DLD1 (cell line): ENCODE measurements at regions not wholly inside any gene's neighbourhood (a gene's known extent, or its start where the extent isn't known, plus 50 kb on each side); places are given as distances from the start of the nearest gene placed in this dataset.
"Not testable (repeated sequence)": the region's sequence is repeated elsewhere in the genome, so short reads cannot be mapped to it uniquely, and the experiment has no call there.

ENCODE experiments used
- in situ Hi-C: cut with HindIII; loops from 2 replicates; pipeline ENCODE4 v1.10.0; 2017; ENCODE audit warnings: low sequenced_read_pairs

- in situ Hi-C loops: no loop called here
Observed at GRCh38 chr5:124056326-124056990, 544.5 kb downstream of the CSNK1G3 start.

- in situ Hi-C loops: no loop called here
Observed at GRCh38 chr5:124055751-124056150, 543.8 kb downstream of the CSNK1G3 start.

- in situ Hi-C loops: no loop called here
Observed at GRCh38 chr5:124054564-124054963, 542.6 kb downstream of the CSNK1G3 start.

DNA sequence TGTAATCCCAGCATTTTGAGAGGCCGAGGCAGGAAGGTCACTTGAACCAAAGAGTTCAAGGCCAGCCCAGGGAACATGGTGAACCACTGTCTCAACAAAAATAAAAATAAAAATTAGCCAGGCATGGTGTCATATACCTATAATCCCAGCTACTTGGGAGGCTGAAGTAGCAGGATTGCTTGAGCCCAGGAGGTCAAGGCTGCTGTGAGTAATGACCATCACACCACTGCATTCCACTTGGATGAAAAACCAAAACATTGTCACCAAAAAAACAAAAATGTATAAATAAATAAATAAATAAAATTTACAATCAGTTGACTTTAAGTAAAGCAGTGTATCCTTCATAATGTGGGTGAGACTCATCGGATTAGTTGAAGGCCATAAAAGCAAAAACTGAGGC lies 541.4 kb downstream of the CSNK1G3 start:
- in situ Hi-C loops: no loop called here

DNA sequence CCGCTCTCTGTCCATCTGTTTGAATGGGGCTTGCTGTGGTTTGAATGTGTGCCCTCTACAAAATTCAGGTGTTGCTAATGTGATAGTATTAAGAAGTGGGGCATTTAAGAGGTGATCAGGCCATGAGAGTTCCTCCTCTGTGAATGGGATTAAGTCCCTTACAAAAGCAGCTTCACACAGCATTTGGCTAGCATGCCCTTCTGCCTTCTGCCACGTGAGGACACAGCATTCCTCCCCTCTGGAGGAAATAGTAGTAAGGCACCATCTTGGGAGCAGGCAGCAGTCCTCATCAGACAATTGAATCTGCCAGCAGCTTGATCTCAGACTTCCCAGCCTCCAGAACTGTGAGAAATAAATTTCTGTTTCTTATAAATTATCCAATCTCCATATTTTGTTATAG lies 540.2 kb downstream of the CSNK1G3 start:
- in situ Hi-C loops: no loop called here

DNA sequence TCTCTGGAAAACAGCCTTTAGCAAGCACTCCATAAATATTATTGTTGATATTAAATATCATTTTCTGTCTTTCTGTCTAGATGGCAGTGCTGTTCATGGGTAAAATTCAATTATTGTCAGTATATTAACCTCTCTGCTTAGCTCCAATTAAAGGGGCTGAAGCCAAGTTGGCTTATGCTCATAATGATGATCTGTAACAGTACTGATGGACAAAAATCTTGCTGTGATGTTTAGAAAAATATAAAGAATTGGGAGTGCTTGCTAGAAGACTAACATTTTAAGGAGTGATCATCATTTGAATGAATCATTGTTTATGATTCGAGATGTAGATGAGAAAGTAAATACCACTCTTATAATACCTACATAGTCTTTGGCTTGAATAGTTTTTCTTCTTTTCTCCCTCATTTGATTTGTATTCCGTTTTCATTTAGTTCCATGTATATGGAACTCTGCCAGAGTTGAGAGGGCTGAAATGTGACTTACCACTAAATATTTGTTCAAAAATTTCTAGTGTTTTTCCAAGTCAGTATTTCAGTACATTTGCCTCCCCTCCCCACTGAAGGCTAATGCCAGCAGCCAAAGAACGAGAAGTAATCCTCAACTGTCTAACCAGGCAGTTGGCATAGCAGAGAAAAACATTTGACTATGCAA lies 538.3 kb downstream of the CSNK1G3 start:
- in situ Hi-C loops: no loop called here

DNA sequence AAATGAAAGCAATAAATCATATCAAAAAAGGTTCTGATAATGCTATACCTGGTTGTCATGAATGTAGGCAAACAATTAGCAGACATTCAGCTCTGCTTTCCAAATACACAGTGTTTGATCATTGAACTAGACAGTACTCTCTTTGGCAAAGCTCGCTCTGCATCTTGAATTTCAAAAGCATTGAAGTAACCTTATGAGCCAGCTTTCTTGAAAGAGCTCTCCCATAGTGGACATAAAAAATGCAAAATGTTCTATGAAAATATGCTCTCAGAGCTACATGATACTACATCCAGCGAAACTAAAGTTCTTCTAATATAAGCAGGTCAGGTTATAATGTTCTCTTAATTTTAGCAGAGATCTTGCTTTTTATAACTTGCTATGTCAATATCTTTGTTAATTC lies 533.4 kb downstream of the CSNK1G3 start:
- in situ Hi-C loops: no loop called here

DNA sequence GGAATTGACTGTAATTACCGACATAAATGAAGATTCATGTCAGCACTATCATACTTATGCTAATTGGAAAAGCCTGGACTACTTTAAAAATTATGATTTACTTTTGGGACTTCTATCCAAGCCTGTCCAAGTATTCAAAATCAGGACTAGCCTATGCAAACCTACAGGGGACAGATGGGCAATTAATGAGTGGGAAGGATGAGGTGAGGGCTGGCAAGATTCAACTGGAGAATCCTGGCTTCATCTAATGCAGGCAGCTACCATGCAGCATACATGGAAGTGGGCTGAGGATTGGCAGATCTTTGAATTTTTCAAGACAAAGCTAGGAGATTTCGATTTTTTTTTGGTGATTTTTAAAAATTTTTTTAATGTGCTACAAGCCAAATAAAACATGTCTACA lies 532.6 kb downstream of the CSNK1G3 start:
- in situ Hi-C loops: no loop called here

DNA sequence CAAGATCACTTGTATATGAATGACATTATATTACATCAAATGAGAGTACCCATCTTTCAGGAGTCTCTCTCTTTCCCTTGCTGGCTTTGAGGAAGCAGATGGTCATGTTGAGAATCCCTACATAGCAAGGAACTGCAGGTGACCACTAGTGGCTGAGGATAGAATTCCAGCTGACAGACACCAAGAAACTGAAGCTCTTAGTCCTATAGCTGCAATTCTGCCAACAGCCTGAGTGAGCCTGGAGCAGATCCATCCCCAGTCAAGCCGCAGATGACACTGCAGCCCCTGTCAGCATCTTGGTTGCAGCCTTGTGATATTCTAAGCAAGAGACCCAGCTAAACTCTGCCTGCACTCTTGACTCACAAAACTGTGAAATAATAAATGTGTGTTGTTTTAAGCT lies 531.5 kb downstream of the CSNK1G3 start:
- in situ Hi-C loops: no loop called here

DNA sequence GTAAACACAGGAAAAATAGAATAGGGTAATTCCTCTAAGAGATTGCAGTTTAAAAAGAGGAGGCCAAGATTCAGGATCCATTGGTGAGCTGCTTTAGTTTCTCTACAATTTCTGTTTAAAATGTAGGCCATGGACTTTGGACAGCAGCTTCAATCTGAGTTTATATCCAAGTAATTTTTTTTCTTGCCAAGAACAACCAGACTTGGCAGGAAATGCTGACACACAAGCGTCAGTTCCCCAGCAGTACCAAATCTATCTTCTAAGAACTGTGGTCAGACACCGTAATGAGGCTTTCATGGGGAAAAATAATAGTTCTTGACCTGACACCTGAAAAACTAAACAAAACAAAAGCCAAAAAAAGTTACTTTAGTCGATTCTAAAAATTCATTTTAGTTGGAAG lies 528.8 kb downstream of the CSNK1G3 start:
- in situ Hi-C loops: no loop called here

DNA sequence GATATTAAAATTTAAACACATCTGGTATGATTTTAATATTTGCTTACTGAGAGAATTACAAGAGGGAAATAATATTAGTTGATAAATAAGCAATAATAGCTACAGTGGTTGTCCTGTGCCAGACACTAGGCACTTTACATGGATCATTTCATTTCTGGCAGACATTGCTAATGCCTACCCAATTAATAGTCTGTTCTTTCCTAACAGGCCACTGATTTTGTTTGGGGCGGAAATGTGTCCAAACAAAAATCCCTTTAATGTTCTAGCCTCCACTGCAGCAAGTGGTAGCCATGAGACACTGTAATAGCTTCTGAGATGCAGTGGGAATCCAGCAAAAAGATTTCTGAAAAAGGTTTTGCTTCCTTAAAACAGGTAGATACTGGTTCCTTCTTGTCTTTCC lies 527.4 kb downstream of the CSNK1G3 start:
- in situ Hi-C loops: no loop called here

- in situ Hi-C loops: no loop called here
Observed at GRCh38 chr5:124036786-124037185, 524.8 kb downstream of the CSNK1G3 start.

GRCh38 chr5:124034963-124035362 lies 523.0 kb downstream of the CSNK1G3 start:
- in situ Hi-C loops: no loop called here

GRCh38 chr5:124034083-124034700 lies 522.2 kb downstream of the CSNK1G3 start:
- in situ Hi-C loops: no loop called here

- in situ Hi-C loops: no loop called here
Observed at GRCh38 chr5:124030043-124030491, 518.1 kb downstream of the CSNK1G3 start.

- in situ Hi-C loops: no loop called here
Observed at GRCh38 chr5:124027441-124027840, 515.5 kb downstream of the CSNK1G3 start.

- in situ Hi-C loops: no loop called here
Observed at GRCh38 chr5:124025306-124025845, 513.4 kb downstream of the CSNK1G3 start.

- in situ Hi-C loops: no loop called here
Observed at GRCh38 chr5:124022966-124023365, 511.0 kb downstream of the CSNK1G3 start.

- in situ Hi-C loops: no loop called here
Observed at GRCh38 chr5:124021776-124022175, 509.8 kb downstream of the CSNK1G3 start.

- in situ Hi-C loops: no loop called here
Observed at GRCh38 chr5:124021066-124021641, 509.2 kb downstream of the CSNK1G3 start.

DNA sequence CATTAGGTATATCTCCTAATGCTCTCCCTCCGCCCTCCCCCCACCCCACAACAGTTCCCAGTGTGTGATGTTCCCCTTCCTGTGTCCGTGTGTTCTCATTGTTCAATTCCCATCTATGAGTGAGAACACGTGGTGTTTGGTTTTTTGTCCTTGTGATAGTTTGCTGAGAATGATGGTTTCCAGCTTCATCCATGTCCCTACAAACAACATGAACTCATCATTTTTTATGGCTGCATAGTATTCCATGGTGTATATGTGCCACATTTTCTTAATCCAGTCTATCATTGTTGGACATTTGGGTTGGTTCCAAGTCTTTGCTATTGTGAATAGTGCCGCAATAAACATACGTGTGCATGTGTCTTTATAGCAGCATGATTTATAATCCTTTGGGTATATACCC lies 505.3 kb downstream of the CSNK1G3 start:
- in situ Hi-C loops: not testable (repeated sequence)
